ENCODE measurements at regions not wholly inside any gene's neighbourhood (a gene's known extent, or its start where the extent isn't known, plus 50 kb on each side); places are given as distances from the start of the nearest gene placed in this dataset.
"Not testable (repeated sequence)": the region's sequence is repeated elsewhere in the genome, so short reads cannot be mapped to it uniquely, and the experiment has no call there.

DNA sequence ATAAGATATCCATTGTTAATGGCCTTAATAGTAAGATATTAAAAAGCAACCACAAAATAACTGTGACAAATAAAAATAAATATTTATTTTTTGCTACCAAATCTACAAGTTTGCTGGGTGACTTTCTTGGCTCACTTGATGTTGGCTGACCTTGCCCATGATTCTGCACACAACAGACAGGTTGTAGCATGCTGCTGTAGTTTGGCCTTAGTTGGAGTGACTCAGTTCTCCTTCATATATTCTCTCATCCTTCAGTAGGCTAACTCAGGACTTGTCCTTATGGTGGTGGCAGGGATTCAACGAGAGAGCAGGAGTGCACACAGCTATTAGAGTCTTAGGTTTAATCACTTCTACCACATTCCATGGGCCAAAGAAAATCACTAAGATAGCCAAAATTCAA, 437.9 kb downstream of the MRPL39 start:
- Mint-ChIP-seq H3K27ac (ENCODE audit: unreplicated experiment) (no peak overlapping the region), H3K4me3 (ENCODE audit: unreplicated experiment) (no peak overlapping the region), H3K4me1 (ENCODE audit: low read depth) (no peaks in the 10 kb centered on the region), H3K9me3 (ENCODE audit: low read depth) (peaks cover 51% of the 10 kb centered on the region), H3K36me3 (ENCODE audit: low read depth) (no peaks in the 10 kb centered on the region), H3K27me3 (ENCODE audit: low read depth) (no peaks in the 10 kb centered on the region)
- TF ChIP-seq, protein P1, sequence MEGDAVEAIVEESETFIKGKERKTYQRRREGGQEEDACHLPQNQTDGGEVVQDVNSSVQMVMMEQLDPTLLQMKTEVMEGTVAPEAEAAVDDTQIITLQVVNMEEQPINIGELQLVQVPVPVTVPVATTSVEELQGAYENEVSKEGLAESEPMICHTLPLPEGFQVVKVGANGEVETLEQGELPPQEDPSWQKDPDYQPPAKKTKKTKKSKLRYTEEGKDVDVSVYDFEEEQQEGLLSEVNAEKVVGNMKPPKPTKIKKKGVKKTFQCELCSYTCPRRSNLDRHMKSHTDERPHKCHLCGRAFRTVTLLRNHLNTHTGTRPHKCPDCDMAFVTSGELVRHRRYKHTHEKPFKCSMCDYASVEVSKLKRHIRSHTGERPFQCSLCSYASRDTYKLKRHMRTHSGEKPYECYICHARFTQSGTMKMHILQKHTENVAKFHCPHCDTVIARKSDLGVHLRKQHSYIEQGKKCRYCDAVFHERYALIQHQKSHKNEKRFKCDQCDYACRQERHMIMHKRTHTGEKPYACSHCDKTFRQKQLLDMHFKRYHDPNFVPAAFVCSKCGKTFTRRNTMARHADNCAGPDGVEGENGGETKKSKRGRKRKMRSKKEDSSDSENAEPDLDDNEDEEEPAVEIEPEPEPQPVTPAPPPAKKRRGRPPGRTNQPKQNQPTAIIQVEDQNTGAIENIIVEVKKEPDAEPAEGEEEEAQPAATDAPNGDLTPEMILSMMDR (IDR thresholded peaks at IDR 0.05), result no peak
- no peak for DNase-seq (ENCODE audit: low spot score)

DNA sequence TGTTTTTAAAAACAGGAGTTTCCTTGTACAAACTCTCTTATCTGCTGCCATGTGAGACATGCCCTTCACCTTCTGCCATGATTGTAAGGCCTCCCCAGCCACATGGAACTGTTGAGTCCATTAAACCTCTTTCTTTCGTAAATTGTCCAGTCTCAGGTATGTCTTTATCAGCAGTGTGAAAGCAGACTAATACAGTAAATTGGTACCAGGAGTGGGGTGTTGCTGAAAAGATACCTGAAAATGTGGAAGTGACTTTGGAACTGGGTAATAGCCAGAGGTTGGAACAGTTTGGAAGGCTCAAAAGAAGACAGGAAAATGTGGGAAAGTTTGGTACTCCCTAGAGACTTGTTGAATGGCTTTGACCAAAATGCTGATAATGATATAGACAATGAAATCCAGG, 440.4 kb downstream of the MRPL39 start:
- DNase-seq (ENCODE audit: low spot score); H3K27ac Mint-ChIP-seq (ENCODE audit: unreplicated experiment); H3K27me3 Mint-ChIP-seq (ENCODE audit: low read depth); H3K4me3 Mint-ChIP-seq (ENCODE audit: unreplicated experiment); H3K4me1 Mint-ChIP-seq (ENCODE audit: low read depth); H3K36me3 Mint-ChIP-seq (ENCODE audit: low read depth): not testable (repeated sequence)
- peaks cover 45% of the 10 kb centered on the region for H3K9me3 Mint-ChIP-seq (ENCODE audit: low read depth)

DNA sequence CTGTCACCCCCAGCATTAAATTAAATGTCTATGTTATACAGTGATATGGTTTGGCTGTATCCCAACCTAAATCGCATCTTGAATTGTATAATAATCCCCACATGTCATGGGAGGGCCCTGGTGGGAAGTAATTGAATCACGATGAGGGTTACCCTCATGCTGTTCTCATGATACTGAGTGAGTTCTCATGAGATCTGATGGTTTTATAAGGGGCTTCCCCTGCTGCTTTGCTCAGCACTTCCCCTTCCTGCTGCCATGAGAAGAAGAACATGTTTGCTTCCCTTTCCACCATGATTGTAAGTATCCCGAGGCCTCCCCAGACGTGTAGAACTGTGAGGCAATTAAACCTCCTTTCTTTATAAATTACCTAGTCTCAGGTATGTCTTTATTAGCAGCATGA, 445.7 kb downstream of the MRPL39 start:
- DNase-seq (ENCODE audit: low spot score), result no peak
- Mint-ChIP-seq H3K27ac (ENCODE audit: unreplicated experiment) (no peak overlapping the region), H3K27me3 (ENCODE audit: low read depth) (no peaks in the 10 kb centered on the region), H3K4me3 (ENCODE audit: unreplicated experiment) (no peak overlapping the region), H3K9me3 (ENCODE audit: low read depth) (peaks cover 24% of the 10 kb centered on the region), H3K4me1 (ENCODE audit: low read depth) (no peaks in the 10 kb centered on the region), H3K36me3 (ENCODE audit: low read depth) (no peaks in the 10 kb centered on the region)
- TF ChIP-seq, protein P1 (IDR thresholded peaks at IDR 0.05), result no peak

DNA sequence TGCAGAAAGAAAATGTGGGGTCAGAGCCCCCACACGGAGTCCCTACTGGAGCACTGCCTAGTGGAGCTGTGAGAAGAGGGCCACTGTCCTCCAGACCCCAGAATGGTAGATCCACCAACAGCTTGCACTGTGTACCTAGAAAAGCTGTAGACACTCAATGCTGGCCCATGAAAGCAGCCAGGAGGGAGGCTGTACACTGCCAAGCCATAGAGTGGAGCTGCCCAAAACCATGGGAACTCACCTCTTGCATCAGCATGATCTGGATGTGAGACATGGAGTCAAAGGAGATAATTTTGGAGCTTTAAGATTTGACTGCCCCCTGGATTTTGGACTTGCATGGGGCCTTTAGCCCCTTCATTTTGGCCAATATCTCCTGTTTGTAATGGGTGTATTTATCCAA, 452.3 kb downstream of the MRPL39 start:
- H3K9me3 Mint-ChIP-seq (ENCODE audit: low read depth), result peaks cover 23% of the 10 kb centered on the region
- not testable (repeated sequence) for DNase-seq (ENCODE audit: low spot score); H3K27me3 Mint-ChIP-seq (ENCODE audit: low read depth); H3K4me1 Mint-ChIP-seq (ENCODE audit: low read depth); H3K36me3 Mint-ChIP-seq (ENCODE audit: low read depth); H3K27ac Mint-ChIP-seq (ENCODE audit: unreplicated experiment); H3K4me3 Mint-ChIP-seq (ENCODE audit: unreplicated experiment)

DNA sequence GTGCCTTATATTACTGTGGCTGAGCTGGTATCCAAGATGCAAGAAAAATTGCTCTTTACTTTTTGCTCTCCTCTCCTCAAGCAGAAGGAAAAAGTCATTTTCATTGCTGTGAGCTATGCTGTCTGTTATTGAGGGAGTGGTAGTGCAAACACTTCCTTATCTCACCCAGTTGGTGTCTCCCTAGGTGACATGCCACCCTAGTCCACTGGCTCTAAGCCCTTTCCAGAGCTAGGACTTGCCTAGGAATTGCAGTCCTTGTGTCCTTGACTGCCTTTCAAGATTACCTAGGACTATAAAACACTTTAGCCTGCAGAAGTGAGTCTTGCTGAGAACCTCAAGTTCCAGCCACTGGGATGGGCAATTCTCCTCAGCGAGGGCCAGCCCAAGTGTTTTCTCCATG, 458.3 kb downstream of the MRPL39 start:
- no peaks in the 10 kb centered on the region for H3K36me3 Mint-ChIP-seq (ENCODE audit: low read depth)
- peaks cover 38% of the 10 kb centered on the region for H3K9me3 Mint-ChIP-seq (ENCODE audit: low read depth)
- no peak for DNase-seq (ENCODE audit: low spot score)
- no peak overlapping the region for H3K27ac Mint-ChIP-seq (ENCODE audit: unreplicated experiment)
- H3K4me1 Mint-ChIP-seq (ENCODE audit: low read depth), result no peaks in the 10 kb centered on the region
- no peak overlapping the region for H3K4me3 Mint-ChIP-seq (ENCODE audit: unreplicated experiment)
- TF ChIP-seq, protein P1 (IDR thresholded peaks at IDR 0.05), result no peak
- H3K27me3 Mint-ChIP-seq (ENCODE audit: low read depth), result no peaks in the 10 kb centered on the region

DNA sequence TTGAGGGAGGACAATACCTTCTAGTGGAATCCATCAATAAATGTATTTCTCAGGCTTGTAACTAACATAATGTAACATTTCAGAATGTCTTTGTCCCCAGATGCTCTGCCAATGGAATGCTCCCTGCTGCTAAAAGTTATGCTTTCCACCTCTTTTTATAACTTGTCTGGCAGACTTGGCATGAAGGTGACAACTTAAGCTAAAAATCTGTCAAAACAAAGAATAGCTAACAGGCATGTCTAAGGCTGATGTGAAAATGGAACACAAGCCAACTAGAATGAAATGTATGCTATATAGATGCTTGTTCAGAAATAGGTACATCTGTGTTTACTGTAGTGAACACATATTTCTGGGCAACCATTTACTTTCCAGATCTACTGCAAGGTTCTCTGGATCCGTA, 467.9 kb downstream of the MRPL39 start:
- Mint-ChIP-seq H3K27ac (ENCODE audit: unreplicated experiment) (no peak overlapping the region), H3K4me3 (ENCODE audit: unreplicated experiment) (no peak overlapping the region), H3K4me1 (ENCODE audit: low read depth) (peaks cover 3% of the 10 kb centered on the region), H3K27me3 (ENCODE audit: low read depth) (no peaks in the 10 kb centered on the region), H3K9me3 (ENCODE audit: low read depth) (peaks cover 27% of the 10 kb centered on the region), H3K36me3 (ENCODE audit: low read depth) (no peaks in the 10 kb centered on the region)
- DNase-seq (ENCODE audit: low spot score), result no peak
- TF ChIP-seq, protein P1 (IDR thresholded peaks at IDR 0.05), result no peak

All from chondrocyte (in vitro differentiated cells).